ENCODE measurements at regions not wholly inside any gene's neighbourhood (a gene's known extent, or its start where the extent isn't known, plus 50 kb on each side); places are given as distances from the start of the nearest gene placed in this dataset.

- DNase-seq (ENCODE audit: extremely low read depth, low read depth): no peak
- H3K4me3 ChIP-seq (replicated peaks; ENCODE audit: low read depth, low read length): no peak overlapping the region
- TF ChIP-seq CTCF (IDR thresholded peaks at IDR 0.05; ENCODE audit: low read depth, low read length, missing control alignments): no peak
These were observed 201.4 kb upstream of the NRP1 start for GRCh38 chr10:33535866-33536265.

- no peak for TF ChIP-seq CTCF (IDR thresholded peaks at IDR 0.05; ENCODE audit: low read depth, low read length, missing control alignments)
- no peak for DNase-seq (ENCODE audit: extremely low read depth, low read depth)
- H3K4me3 ChIP-seq (replicated peaks; ENCODE audit: low read depth, low read length): no peak overlapping the region
These were observed 199.9 kb upstream of the NRP1 start for GRCh38 chr10:33534416-33534815.

- DNase-seq (ENCODE audit: extremely low read depth, low read depth): no peak
- no peak for TF ChIP-seq CTCF (IDR thresholded peaks at IDR 0.05; ENCODE audit: low read depth, low read length, missing control alignments)
These were observed 199.1 kb upstream of the NRP1 start for GRCh38 chr10:33533612-33534011.

GRCh38 chr10:33532901-33533300 lies 198.4 kb upstream of the NRP1 start:
- H3K4me3 ChIP-seq (replicated peaks; ENCODE audit: low read depth, low read length): no peak overlapping the region
- TF ChIP-seq CTCF (IDR thresholded peaks at IDR 0.05; ENCODE audit: low read depth, low read length, missing control alignments): no peak
- no peak for DNase-seq (ENCODE audit: extremely low read depth, low read depth)

More at GRCh38 chr10:33533612-33534011, 199.1 kb upstream of the NRP1 start:
- no peak overlapping the region for H3K4me3 ChIP-seq (replicated peaks; ENCODE audit: low read depth, low read length)

GRCh38 chr10:33529234-33529633 lies 194.8 kb upstream of the NRP1 start:
- no peak for TF ChIP-seq CTCF (IDR thresholded peaks at IDR 0.05; ENCODE audit: low read depth, low read length, missing control alignments)
- H3K4me3 ChIP-seq (replicated peaks; ENCODE audit: low read depth, low read length): no peak overlapping the region
- DNase-seq (ENCODE audit: extremely low read depth, low read depth): no peak

- DNase-seq (ENCODE audit: extremely low read depth, low read depth): no peak
- no peak overlapping the region for H3K4me3 ChIP-seq (replicated peaks; ENCODE audit: low read depth, low read length)
- TF ChIP-seq CTCF (IDR thresholded peaks at IDR 0.05; ENCODE audit: low read depth, low read length, missing control alignments): no peak
These were observed 190.5 kb upstream of the NRP1 start for GRCh38 chr10:33524966-33525365.

GRCh38 chr10:33524041-33524440 lies 189.6 kb upstream of the NRP1 start:
- no peak for TF ChIP-seq CTCF (IDR thresholded peaks at IDR 0.05; ENCODE audit: low read depth, low read length, missing control alignments)
- no peak overlapping the region for H3K4me3 ChIP-seq (replicated peaks; ENCODE audit: low read depth, low read length)
- DNase-seq (ENCODE audit: extremely low read depth, low read depth): no peak
